Progenitor cell of endocrine pancreas (in vitro differentiated cells): ENCODE measurements at regions not wholly inside any gene's neighbourhood (a gene's known extent, or its start where the extent isn't known, plus 50 kb on each side); places are given as distances from the start of the nearest gene placed in this dataset.

ENCODE experiments used
- DNase-seq: peaks from one replicate; pipeline ENCODE4 v3.0.0; 2021; ENCODE audit warnings: low spot score; ENCODE audit not compliant: unreplicated experiment
- H3K27ac Mint-ChIP-seq: 2 replicates; pipeline ENCODE4 v1.8.0; 2021; ENCODE audit warnings: mild to moderate bottlenecking, moderate library complexity, mixed read lengths
- H3K27me3 Mint-ChIP-seq: 2 replicates; pipeline ENCODE4 v1.8.0; 2021; ENCODE audit warnings: mixed read lengths
- H3K36me3 Mint-ChIP-seq: 2 replicates; pipeline ENCODE4 v1.8.0; 2022; ENCODE audit warnings: mixed read lengths; ENCODE audit not compliant: insufficient read depth
- H3K4me1 Mint-ChIP-seq: 2 replicates; pipeline ENCODE4 v1.8.0; 2021; ENCODE audit warnings: low read depth, mixed read lengths
- H3K4me3 Mint-ChIP-seq: 2 replicates; pipeline ENCODE4 v1.8.0; 2021; ENCODE audit warnings: low read depth, mild to moderate bottlenecking, moderate library complexity, mixed read lengths
- H3K9me3 Mint-ChIP-seq: 2 replicates; pipeline ENCODE4 v1.8.0; 2021; ENCODE audit warnings: low read depth, mixed read lengths
- TF ChIP-seq, protein P1 (sequence below): fragments of 200-600 bp; sonication (generic); IDR thresholded peaks from one replicate; pipeline ENCODE4 v1.5.0; 2021; ENCODE audit warnings: antibody characterized with exemption, mild to moderate bottlenecking; ENCODE audit not compliant: unreplicated experiment

DNA sequence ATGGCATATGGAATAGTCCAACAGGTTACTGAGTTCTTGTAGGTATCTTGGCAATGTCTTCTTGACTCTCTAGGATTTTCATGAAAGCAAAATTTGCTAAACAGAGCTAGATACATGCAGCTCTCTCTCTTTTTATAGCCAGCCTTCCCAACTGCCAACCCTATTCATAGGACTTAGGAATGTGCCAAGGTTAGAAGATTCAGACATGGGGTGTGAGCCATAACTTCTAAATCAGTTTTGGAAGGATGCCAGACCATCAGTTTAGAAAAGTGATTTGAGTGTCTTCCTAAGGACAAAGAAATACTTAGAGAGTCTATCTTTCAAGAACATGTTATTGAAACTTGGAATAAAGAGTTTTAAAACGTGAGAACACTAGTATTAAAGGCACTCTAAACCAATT, 619.5 kb upstream of the FANCL start:
- TF ChIP-seq, protein P1, sequence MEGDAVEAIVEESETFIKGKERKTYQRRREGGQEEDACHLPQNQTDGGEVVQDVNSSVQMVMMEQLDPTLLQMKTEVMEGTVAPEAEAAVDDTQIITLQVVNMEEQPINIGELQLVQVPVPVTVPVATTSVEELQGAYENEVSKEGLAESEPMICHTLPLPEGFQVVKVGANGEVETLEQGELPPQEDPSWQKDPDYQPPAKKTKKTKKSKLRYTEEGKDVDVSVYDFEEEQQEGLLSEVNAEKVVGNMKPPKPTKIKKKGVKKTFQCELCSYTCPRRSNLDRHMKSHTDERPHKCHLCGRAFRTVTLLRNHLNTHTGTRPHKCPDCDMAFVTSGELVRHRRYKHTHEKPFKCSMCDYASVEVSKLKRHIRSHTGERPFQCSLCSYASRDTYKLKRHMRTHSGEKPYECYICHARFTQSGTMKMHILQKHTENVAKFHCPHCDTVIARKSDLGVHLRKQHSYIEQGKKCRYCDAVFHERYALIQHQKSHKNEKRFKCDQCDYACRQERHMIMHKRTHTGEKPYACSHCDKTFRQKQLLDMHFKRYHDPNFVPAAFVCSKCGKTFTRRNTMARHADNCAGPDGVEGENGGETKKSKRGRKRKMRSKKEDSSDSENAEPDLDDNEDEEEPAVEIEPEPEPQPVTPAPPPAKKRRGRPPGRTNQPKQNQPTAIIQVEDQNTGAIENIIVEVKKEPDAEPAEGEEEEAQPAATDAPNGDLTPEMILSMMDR: no peak
- Mint-ChIP-seq H3K27ac (no peak overlapping the region), H3K27me3 (no peaks in the 10 kb centered on the region), H3K9me3 (peaks cover 3% of the 10 kb centered on the region), H3K4me3 (no peak overlapping the region), H3K4me1 (peaks cover 2% of the 10 kb centered on the region), H3K36me3 (no peaks in the 10 kb centered on the region)
- no peak for DNase-seq

DNA sequence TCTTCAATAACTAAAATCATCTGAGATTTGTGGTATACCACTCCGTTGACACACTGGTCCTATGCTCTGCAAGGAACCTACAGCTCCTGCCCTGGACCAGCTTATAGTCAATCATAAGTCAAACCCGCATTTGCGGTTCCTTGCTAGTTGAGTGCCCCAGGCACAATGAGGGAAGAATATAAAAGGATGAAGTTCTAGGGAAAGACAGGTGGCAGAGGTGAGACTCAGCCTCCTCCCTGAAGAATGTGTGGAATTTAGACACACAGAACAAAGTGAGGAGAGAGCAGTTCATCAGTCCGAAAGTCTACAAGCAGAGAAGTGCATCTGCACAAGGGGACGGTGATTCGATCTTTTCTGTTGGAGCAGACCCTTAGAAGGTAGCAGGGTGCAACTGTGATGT, 615.0 kb upstream of the FANCL start:
- Mint-ChIP-seq H3K27ac (no peak overlapping the region), H3K27me3 (no peaks in the 10 kb centered on the region), H3K9me3 (peaks cover 3% of the 10 kb centered on the region), H3K36me3 (no peaks in the 10 kb centered on the region), H3K4me3 (no peak overlapping the region), H3K4me1 (peaks cover 2% of the 10 kb centered on the region)
- DNase-seq: no peak
- TF ChIP-seq, protein P1: no peak

DNA sequence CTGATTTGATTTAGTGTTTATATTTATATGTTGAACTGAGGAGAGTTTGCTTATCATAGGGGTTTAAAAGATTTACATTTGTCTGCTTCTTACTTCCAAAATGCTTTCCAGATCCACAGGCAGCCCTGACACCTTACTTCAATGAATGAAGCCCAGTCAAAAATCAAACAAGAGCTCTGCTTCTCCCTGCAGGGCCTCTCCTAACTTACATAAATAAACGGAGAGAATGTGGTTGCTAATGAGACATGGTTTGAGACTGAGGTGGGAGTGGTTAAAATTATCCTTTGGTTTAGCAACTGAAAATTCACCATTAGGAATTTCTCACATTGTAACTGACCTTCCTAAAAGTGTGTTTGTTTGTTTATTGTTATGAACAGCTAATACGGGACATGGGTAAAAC, 612.3 kb upstream of the FANCL start:
- Mint-ChIP-seq H3K27ac (no peak overlapping the region), H3K27me3 (no peaks in the 10 kb centered on the region), H3K36me3 (no peaks in the 10 kb centered on the region), H3K4me1 (peaks cover 2% of the 10 kb centered on the region), H3K9me3 (peaks cover 3% of the 10 kb centered on the region), H3K4me3 (no peak overlapping the region)
- DNase-seq: no peak
- TF ChIP-seq, protein P1: no peak

DNA sequence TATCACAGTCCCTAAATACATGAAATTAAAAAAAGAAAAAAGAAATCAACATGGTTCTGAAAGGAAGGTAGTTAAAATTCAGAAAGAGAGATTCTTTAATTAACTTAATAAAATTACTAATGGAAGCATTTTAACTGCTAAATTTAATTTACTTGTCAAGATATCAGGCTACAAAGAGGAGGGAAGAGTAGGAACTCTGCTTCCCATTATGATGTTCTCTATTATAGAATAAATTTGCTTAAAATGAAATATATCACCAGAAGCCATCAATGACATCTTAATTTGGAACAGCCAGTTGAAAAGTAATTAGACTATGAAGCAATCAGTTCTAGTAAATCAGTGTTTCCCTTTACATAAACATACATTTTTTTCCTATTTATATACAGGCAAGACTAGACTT, 611.8 kb upstream of the FANCL start:
- TF ChIP-seq, protein P1: no peak
- Mint-ChIP-seq H3K36me3 (no peaks in the 10 kb centered on the region), H3K4me1 (peaks cover 2% of the 10 kb centered on the region), H3K4me3 (no peak overlapping the region), H3K27ac (no peak overlapping the region), H3K9me3 (peaks cover 3% of the 10 kb centered on the region), H3K27me3 (no peaks in the 10 kb centered on the region)
- DNase-seq: no peak

DNA sequence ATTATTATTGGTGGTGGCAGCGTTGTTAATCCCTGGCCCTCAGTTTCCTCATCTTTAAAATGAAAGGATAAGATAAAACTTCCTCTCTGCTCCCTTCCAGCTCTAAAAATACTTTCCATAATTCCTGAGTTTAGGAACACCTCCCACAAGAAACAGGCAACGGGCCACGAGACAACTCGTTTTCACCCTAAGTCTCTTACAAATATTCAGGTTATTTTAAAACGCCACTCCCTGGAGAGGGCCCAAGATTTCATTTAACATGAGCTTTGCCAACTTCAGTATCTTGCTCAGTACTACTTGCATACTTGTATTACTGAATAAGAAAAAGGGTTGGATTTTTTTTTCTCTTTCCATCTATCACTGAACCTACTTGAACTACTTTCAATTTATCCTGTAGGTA, 611.1 kb upstream of the FANCL start:
- TF ChIP-seq, protein P1: no peak
- Mint-ChIP-seq H3K9me3 (peaks cover 3% of the 10 kb centered on the region), H3K27me3 (no peaks in the 10 kb centered on the region), H3K4me1 (peaks cover 2% of the 10 kb centered on the region), H3K4me3 (no peak overlapping the region), H3K36me3 (no peaks in the 10 kb centered on the region), H3K27ac (no peak overlapping the region)
- DNase-seq: no peak
